ENCODE measurements at regions not wholly inside any gene's neighbourhood (a gene's known extent, or its start where the extent isn't known, plus 50 kb on each side); places are given as distances from the start of the nearest gene placed in this dataset.

GRCh38 chrX:69362354-69362753 lies 141.8 kb upstream of the NALF2 start:
- Histone ChIP-seq H3K36me3 (no peaks in the 10 kb centered on the region), H3K9me3 (no peaks in the 10 kb centered on the region), H3K4me3 (no peak overlapping the region), H3K4me1 (no peaks in the 10 kb centered on the region), H3K27ac (no peak overlapping the region), H3K27me3 (replicated peaks in 1 of 7) (no peaks in the 10 kb centered on the region)
- TF ChIP-seq POLR2AphosphoS5 (IDR thresholded peaks at IDR 0.05), result no peak
- TF ChIP-seq POLR2A (IDR thresholded peaks at IDR 0.05), result no peak
- TF ChIP-seq, protein P1, sequence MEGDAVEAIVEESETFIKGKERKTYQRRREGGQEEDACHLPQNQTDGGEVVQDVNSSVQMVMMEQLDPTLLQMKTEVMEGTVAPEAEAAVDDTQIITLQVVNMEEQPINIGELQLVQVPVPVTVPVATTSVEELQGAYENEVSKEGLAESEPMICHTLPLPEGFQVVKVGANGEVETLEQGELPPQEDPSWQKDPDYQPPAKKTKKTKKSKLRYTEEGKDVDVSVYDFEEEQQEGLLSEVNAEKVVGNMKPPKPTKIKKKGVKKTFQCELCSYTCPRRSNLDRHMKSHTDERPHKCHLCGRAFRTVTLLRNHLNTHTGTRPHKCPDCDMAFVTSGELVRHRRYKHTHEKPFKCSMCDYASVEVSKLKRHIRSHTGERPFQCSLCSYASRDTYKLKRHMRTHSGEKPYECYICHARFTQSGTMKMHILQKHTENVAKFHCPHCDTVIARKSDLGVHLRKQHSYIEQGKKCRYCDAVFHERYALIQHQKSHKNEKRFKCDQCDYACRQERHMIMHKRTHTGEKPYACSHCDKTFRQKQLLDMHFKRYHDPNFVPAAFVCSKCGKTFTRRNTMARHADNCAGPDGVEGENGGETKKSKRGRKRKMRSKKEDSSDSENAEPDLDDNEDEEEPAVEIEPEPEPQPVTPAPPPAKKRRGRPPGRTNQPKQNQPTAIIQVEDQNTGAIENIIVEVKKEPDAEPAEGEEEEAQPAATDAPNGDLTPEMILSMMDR (IDR thresholded peaks at IDR 0.05 in 8 of 11, conservative IDR thresholded peaks at IDR 0.05 in 3 of 11), result no peak
- intact Hi-C loops (cut with DNase I; ENCODE audit: low total_unique reads), result no loop called here
- DNase-seq, result no peak
- 79 to 100% (median 85%) methylated on average over 2 to 5 of the region's 5 CpGs for WGBS, 5 donors

DNA sequence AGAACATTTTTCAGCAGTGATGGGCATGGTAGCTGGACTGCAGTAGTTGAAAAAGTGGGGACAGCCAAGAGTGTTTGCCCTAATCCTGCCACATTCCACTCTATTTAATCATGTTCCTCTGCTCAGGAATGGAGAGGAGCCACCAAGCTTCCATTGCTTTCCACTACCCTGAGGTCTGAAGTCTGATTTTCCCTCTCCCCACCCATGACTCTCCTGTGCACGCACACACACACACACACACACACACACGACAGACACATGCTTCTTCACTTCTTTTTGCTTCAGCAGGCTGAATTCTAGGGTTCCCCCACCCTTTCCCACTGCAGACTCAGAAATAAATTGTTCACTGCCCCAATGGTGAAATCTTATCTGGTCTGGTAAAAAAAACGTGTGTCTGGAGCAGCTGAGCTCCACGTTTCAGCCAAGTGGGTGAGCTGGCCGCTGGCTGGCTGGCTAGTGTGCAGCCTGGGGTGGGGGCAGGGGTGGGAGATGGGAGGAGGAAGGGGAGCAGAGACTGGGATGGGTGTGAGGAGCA lies 142.7 kb upstream of the NALF2 start:
- no peak for TF ChIP-seq POLR2A (IDR thresholded peaks at IDR 0.05)
- TF ChIP-seq, protein P1 (IDR thresholded peaks at IDR 0.05 in 8 of 11, conservative IDR thresholded peaks at IDR 0.05 in 3 of 11), result no peak
- no peak for TF ChIP-seq POLR2AphosphoS5 (IDR thresholded peaks at IDR 0.05)
- no peak for DNase-seq
- H3K4me3 ChIP-seq, result no peak overlapping the region
- no peaks in the 10 kb centered on the region for H3K9me3 ChIP-seq
- intact Hi-C loops (cut with DNase I; ENCODE audit: low total_unique reads), result no loop called here
- 32 to 65% (median 51%) methylated on average over 5 of the region's 5 CpGs for WGBS, 5 donors
- H3K4me1 ChIP-seq, result no peaks in the 10 kb centered on the region
- H3K27me3 ChIP-seq (replicated peaks in 1 of 7), result no peaks in the 10 kb centered on the region
- no peak overlapping the region for H3K27ac ChIP-seq
- no peaks in the 10 kb centered on the region for H3K36me3 ChIP-seq

DNA sequence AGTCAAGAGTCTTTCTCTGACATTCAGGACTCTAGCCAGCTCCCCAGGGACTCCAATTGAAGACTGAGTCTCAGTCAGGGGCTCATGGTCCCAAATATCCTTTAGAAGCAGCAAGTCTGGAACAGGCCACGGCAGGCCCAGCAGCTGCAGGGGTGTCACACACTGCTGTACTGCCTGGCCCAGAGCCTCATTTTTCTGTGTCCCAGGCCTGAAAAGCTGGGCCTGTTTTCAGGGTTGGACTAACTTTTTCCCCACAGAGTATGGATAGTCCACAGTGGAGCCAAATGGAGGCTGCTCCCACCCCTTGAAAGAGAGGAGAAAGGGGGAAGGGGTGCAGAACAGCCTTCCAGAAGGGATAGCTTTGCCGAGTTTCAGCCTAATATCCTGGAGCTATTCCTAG lies 146.8 kb upstream of the NALF2 start:
- intact Hi-C loops (cut with DNase I; ENCODE audit: low total_unique reads), result no loop called here
- H3K27me3 ChIP-seq (replicated peaks in 1 of 7), result no peaks in the 10 kb centered on the region
- DNase-seq, result no peak
- 67 to 83% (median 72%) methylated on average over 1 to 2 of the region's 2 CpGs for WGBS, 5 donors
- no peaks in the 10 kb centered on the region for H3K4me1 ChIP-seq
- H3K4me3 ChIP-seq, result no peak overlapping the region
- H3K9me3 ChIP-seq, result peaks cover 0 to 11% (median 0%) of the 10 kb centered on the region in 8 donors
- H3K36me3 ChIP-seq, result no peaks in the 10 kb centered on the region
- TF ChIP-seq, protein P1 (IDR thresholded peaks at IDR 0.05 in 8 of 11, conservative IDR thresholded peaks at IDR 0.05 in 3 of 11), result no peak
- TF ChIP-seq POLR2AphosphoS5 (IDR thresholded peaks at IDR 0.05) (no peak), POLR2A (IDR thresholded peaks at IDR 0.05) (no peak)
- no peak overlapping the region for H3K27ac ChIP-seq

DNA sequence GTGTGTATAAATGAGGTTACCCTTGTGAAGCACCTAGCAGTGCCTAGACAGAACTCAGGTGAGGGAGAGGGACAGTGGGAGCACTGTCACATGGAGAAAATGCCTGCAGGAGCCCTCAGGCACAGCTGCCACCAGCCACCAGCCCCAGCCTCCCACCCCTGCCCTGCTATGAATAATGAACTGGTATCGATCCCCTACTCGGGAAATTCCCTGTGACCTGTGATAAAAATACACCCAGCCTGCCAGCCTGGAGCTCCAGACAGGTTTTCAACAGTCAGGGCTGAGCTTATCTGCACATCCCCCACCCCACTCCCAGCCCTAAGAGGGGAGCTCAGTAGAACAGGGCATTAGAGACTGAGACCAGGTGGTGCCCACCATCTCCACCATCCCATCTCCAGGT lies 159.6 kb upstream of the PJA1 start:
- TF ChIP-seq POLR2AphosphoS5 (IDR thresholded peaks at IDR 0.05) (no peak), POLR2A (IDR thresholded peaks at IDR 0.05) (no peak)
- TF ChIP-seq, protein P1 (IDR thresholded peaks at IDR 0.05 in 8 of 11, conservative IDR thresholded peaks at IDR 0.05 in 3 of 11), result no peak
- H3K4me3 ChIP-seq, result no peak overlapping the region
- no peaks in the 10 kb centered on the region for H3K9me3 ChIP-seq
- H3K4me1 ChIP-seq, result no peaks in the 10 kb centered on the region
- no peak overlapping the region for H3K27ac ChIP-seq
- intact Hi-C loops (cut with DNase I; ENCODE audit: low total_unique reads), result no loop called here
- H3K36me3 ChIP-seq, result no peaks in the 10 kb centered on the region
- no peaks in the 10 kb centered on the region for H3K27me3 ChIP-seq (replicated peaks in 1 of 7)
- 61 to 92% (median 77%) methylated on average over 2 of the region's 2 CpGs for WGBS, 5 donors
- DNase-seq, result no peak
